ENCODE measurements at regions not wholly inside any gene's neighbourhood (a gene's known extent, or its start where the extent isn't known, plus 50 kb on each side); places are given as distances from the start of the nearest gene placed in this dataset.

DNA sequence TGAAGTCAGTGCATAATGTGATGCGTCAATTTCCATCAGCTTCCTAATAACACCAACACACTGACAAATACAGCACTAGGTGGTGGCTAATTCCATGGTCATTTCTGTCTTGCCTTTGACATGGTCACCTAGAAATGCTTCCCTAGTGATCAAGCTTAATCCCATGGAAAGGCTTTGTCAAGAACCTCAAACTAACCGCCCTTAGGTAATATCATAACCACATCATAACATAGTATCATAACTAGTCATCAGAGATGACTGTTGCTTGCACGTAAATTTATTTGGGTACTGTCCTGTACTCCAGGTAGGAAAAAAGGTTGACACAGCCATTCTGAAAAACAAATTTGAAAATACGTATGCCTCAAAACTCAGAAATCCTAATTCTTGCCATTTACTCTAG lies 471.8 kb downstream of the IRS1 start:
- TF ChIP-seq, protein P1, sequence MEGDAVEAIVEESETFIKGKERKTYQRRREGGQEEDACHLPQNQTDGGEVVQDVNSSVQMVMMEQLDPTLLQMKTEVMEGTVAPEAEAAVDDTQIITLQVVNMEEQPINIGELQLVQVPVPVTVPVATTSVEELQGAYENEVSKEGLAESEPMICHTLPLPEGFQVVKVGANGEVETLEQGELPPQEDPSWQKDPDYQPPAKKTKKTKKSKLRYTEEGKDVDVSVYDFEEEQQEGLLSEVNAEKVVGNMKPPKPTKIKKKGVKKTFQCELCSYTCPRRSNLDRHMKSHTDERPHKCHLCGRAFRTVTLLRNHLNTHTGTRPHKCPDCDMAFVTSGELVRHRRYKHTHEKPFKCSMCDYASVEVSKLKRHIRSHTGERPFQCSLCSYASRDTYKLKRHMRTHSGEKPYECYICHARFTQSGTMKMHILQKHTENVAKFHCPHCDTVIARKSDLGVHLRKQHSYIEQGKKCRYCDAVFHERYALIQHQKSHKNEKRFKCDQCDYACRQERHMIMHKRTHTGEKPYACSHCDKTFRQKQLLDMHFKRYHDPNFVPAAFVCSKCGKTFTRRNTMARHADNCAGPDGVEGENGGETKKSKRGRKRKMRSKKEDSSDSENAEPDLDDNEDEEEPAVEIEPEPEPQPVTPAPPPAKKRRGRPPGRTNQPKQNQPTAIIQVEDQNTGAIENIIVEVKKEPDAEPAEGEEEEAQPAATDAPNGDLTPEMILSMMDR (IDR thresholded peaks at IDR 0.05): no peak
- no peak for TF ChIP-seq POLR2A (IDR thresholded peaks at IDR 0.05)

Data from testis (tissue), 2 donors.